Mammary epithelial cell (primary cell): ENCODE measurements at regions not wholly inside any gene's neighbourhood (a gene's known extent, or its start where the extent isn't known, plus 50 kb on each side); places are given as distances from the start of the nearest gene placed in this dataset.

Experiments used
- CTCF ChIP-seq, 2 donors: IDR thresholded peaks in 1 of 2; conservative IDR thresholded peaks in 1 of 2; 2 replicates each; pipeline ENCODE4 v1.5.1; 2011 to 2012; ENCODE audit warnings: inconsistent platforms in 2 of 2, low read length in 2 of 2, mild to moderate bottlenecking in 2 of 2, control low read depth in 1 of 2, low read depth in 1 of 2; ENCODE audit not compliant: insufficient read depth in 1 of 2; ENCODE audit errors: extremely low read depth in 1 of 2
- EZH2 ChIP-seq: IDR thresholded peaks from 2 replicates; pipeline ENCODE4 v1.6.1; 2012; ENCODE audit warnings: low read length, inconsistent platforms, borderline replicate concordance

DNA sequence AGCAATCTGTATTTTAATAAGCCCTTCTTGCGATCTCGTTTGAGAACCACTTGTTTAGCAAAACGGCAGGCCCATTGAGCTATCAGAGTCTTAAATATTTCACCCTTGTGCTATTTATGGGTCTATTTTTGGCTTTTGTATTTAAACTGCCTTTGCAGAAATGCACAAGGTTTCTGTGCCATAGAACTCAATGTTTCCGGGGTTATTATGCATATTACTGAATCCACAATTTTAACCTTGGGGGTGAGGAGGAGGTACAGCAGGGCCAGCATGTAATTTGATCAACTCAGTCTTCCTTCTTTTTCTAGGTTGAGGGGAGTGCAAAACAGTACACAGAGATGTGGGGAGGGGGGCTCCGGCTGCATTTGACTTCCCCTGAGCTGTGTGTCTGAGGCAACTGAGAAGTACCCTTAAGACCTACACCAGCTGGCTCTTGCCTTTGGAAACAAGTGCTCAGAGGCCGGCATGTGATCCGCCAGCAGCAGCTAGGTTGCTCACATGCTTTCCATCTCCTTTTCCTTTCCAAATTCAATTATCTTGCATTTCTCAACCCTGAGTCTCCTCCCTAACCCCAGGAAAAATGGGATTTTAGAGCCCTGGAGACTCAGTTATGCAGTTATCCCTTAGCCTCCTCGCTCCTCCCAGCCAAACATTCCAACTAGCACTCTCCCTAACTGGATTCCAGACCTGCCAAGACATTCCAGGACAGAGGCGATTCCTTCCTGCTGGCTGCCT lies 103.0 kb downstream of the HNRNPLL start:
- no peak for TF ChIP-seq EZH2
- TF ChIP-seq CTCF (conservative IDR thresholded peaks at IDR 0.05 in 1 of 2, IDR thresholded peaks at IDR 0.05 in 1 of 2; ENCODE audit: extremely low read depth in 1 of 2, insufficient read depth in 1 of 2, low read depth in 1 of 2, low read length in 2 of 2): no peak
